Fibroblast of lung (primary cell): ENCODE measurements at regions not wholly inside any gene's neighbourhood (a gene's known extent, or its start where the extent isn't known, plus 50 kb on each side); places are given as distances from the start of the nearest gene placed in this dataset.

Experiments used
- EZH2 ChIP-seq: IDR thresholded peaks from 2 replicates; pipeline ENCODE4 v1.5.1; 2012; ENCODE audit warnings: low read length, control low read depth, mild to moderate bottlenecking; ENCODE audit errors: missing control alignments
- TF ChIP-seq, protein P1 (sequence below), 2 donors: IDR thresholded peaks in 1 of 2; conservative IDR thresholded peaks in 1 of 2; 1 replicate in 1 of 2; 2 replicates in 1 of 2; pipeline ENCODE4 v1.5.1; 2011 to 2012; ENCODE audit warnings: low read length in 2 of 2, control low read depth in 1 of 2, inconsistent platforms in 1 of 2, low read depth in 1 of 2, mild to moderate bottlenecking in 1 of 2

DNA sequence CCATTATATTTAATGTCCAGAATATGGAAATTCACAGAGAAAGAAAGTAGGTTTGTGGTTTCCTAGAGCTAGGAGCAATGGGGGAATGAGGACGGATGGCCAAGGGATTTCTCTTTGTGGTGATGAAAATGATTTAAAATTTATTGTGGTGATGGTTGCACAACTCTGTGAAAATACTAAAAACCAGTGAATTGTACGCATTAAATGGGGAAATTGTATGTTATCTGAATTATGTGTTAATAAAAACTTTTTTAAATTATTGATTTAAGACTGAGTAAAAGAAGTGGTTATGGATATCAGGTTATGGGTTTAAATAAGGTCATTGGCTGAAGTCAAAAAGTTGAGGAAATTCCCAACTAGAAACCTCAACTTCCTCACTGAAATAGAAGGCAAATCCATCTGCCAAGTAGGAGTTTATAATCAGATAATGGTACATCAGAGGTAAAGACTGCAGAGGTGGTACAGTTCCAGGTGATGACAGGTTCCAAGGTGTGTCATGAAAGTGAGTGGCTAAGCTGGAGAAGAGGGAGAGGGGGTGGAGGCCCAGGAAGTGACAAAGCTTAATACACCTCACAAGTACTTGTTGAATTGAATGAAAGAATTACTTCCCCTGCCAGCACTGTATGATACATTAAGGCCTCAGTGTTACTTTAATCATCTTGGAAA lies 68.9 kb upstream of the CCDC71L start:
- TF ChIP-seq, protein P1, sequence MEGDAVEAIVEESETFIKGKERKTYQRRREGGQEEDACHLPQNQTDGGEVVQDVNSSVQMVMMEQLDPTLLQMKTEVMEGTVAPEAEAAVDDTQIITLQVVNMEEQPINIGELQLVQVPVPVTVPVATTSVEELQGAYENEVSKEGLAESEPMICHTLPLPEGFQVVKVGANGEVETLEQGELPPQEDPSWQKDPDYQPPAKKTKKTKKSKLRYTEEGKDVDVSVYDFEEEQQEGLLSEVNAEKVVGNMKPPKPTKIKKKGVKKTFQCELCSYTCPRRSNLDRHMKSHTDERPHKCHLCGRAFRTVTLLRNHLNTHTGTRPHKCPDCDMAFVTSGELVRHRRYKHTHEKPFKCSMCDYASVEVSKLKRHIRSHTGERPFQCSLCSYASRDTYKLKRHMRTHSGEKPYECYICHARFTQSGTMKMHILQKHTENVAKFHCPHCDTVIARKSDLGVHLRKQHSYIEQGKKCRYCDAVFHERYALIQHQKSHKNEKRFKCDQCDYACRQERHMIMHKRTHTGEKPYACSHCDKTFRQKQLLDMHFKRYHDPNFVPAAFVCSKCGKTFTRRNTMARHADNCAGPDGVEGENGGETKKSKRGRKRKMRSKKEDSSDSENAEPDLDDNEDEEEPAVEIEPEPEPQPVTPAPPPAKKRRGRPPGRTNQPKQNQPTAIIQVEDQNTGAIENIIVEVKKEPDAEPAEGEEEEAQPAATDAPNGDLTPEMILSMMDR (conservative IDR thresholded peaks at IDR 0.05 in 1 of 2, IDR thresholded peaks at IDR 0.05 in 1 of 2; ENCODE audit: low read depth in 1 of 2, low read length in 2 of 2): no peak
- no peak for TF ChIP-seq EZH2
